ENCODE measurements at regions not wholly inside any gene's neighbourhood (a gene's known extent, or its start where the extent isn't known, plus 50 kb on each side); places are given as distances from the start of the nearest gene placed in this dataset.

DNA sequence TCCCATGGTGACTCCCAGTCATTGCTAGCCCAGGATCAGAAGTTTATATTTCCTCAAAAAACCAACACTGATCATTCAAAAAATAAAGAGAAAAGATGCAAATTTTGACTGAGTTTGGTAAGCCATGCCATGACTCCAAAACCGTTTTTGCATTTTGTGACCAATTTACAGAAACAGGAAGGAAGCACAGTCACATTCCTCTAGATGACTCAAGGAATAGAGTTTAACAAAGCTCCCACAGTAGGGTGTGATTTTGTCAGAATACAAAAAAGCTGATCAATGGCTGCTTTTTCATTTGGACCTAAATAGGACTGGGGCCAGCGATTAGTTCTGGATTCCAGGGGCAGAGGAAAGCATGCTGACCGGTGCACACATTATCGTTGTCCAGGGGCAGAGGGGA lies 179.4 kb upstream of the AFDN start:
- no peak overlapping the region for H3K4me3 ChIP-seq
- DNase-seq, result no peak
- peaks cover 0 to 7% (median 0%) of the 10 kb centered on the region in 7 donors for H3K27me3 ChIP-seq (replicated peaks in 1 of 7)
- H3K4me1 ChIP-seq, result peaks cover 0 to 21% (median 7%) of the 10 kb centered on the region in 6 donors
- TF ChIP-seq POLR2A (IDR thresholded peaks at IDR 0.05), result no peak
- no peak for TF ChIP-seq POLR2AphosphoS5 (IDR thresholded peaks at IDR 0.05)
- TF ChIP-seq, protein P1, sequence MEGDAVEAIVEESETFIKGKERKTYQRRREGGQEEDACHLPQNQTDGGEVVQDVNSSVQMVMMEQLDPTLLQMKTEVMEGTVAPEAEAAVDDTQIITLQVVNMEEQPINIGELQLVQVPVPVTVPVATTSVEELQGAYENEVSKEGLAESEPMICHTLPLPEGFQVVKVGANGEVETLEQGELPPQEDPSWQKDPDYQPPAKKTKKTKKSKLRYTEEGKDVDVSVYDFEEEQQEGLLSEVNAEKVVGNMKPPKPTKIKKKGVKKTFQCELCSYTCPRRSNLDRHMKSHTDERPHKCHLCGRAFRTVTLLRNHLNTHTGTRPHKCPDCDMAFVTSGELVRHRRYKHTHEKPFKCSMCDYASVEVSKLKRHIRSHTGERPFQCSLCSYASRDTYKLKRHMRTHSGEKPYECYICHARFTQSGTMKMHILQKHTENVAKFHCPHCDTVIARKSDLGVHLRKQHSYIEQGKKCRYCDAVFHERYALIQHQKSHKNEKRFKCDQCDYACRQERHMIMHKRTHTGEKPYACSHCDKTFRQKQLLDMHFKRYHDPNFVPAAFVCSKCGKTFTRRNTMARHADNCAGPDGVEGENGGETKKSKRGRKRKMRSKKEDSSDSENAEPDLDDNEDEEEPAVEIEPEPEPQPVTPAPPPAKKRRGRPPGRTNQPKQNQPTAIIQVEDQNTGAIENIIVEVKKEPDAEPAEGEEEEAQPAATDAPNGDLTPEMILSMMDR (IDR thresholded peaks at IDR 0.05 in 8 of 11, conservative IDR thresholded peaks at IDR 0.05 in 3 of 11), result no peak
- 45 to 61% (median 50%) methylated on average over 4 of the region's 4 CpGs for WGBS, 5 donors
- H3K36me3 ChIP-seq, result no peaks in the 10 kb centered on the region
- no peaks in the 10 kb centered on the region for H3K9me3 ChIP-seq
- H3K27ac ChIP-seq, result no peak overlapping the region
- intact Hi-C loops (cut with DNase I; ENCODE audit: low total_unique reads), result no loop called here

DNA sequence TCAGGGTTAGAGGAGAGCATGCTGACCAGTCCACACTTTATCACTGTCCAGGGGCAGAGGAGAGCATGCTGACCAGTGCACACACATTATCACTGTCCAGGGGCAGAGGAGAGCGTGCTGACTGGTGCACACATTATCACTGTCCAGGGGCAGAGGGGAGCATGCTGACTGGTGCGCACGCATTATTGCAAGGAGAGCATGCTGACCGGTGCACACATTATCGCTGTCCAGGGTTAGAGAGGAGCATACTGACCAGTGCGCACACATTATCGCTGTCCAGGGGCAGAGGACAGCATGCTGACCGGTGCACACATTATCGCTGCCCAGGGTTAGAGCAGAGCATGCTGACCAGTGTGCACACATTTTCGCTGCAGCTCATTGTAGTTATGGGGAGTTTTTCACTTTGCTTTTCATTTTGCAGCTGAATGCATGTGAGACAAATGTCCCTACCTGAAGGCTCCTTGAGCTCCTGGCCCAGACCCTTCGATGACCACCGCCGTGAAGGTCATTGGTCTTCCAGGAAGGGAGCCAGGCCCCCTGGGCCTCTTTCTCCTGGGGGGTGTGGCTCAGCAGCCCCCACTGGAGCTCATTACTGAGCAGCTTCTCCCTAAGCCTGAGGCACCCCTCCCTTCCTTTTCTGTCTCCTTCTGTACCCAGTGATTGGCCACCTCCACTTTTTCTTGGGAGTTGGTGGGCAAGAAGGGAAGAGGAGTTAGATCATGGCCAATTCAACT lies 178.8 kb upstream of the AFDN start:
- DNase-seq, result peak; percentile 35
- H3K9me3 ChIP-seq, result no peaks in the 10 kb centered on the region
- H3K27me3 ChIP-seq (replicated peaks in 1 of 7), result peaks cover 0 to 7% (median 0%) of the 10 kb centered on the region in 7 donors
- peaks cover 0 to 22% (median 7%) of the 10 kb centered on the region in 6 donors for H3K4me1 ChIP-seq
- intact Hi-C loops (cut with DNase I; ENCODE audit: low total_unique reads), result no loop called here
- no peaks in the 10 kb centered on the region for H3K36me3 ChIP-seq
- H3K4me3 ChIP-seq, result no peak overlapping the region
- WGBS, 5 donors, result 91 to 95% (median 92%) methylated on average over 9 to 13 of the region's 13 CpGs
- H3K27ac ChIP-seq, result no peak overlapping the region
- TF ChIP-seq, protein P1 (IDR thresholded peaks at IDR 0.05 in 8 of 11, conservative IDR thresholded peaks at IDR 0.05 in 3 of 11), result no peak
- no peak for TF ChIP-seq POLR2A (IDR thresholded peaks at IDR 0.05)
- TF ChIP-seq POLR2AphosphoS5 (IDR thresholded peaks at IDR 0.05), result no peak

DNA sequence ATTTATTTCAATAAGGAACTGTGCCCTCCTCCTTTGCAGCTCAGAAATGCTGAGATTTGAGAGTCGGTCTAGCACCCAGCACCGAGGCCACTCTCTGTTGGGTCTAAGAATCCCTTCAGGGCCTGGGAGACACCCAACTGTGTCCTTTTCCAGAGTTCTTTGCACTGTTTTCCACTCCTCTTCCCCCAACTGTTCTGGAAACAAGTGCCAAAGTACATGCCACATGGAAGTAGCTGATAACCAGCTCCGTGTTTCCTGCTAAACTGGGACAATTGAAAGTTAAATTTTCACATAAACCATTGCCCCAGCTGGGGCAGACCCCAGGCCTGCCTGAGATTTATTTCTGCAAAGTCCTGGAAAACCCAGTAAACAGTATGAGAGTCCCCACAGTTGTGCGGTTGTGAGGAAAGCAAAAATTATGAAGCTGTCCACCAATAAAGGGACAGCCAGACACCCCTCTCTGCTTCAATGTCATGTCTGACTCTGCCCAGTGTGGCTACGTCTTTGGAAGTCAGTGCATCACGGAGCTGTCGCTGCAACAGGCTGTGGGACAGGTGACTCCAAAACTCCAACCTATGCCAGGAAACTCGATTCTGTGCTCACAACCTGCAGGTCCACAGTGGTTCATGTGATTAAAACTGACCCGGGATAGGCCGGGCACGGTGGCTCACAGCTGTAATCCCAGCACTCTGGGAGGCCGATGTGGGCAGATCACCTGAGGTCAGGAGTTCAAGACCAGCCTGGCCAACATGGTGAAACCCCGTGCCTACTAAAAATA lies 178.0 kb upstream of the AFDN start:
- Histone ChIP-seq H3K36me3 (no peaks in the 10 kb centered on the region), H3K27me3 (replicated peaks in 1 of 7) (peaks cover 0 to 7% (median 0%) of the 10 kb centered on the region in 7 donors), H3K27ac (no peak overlapping the region), H3K4me1 (peaks cover 0 to 22% (median 7%) of the 10 kb centered on the region in 6 donors), H3K9me3 (peaks cover 0 to 3% (median 0%) of the 10 kb centered on the region in 8 donors), H3K4me3 (no peak overlapping the region)
- TF ChIP-seq POLR2AphosphoS5 (IDR thresholded peaks at IDR 0.05) (no peak), POLR2A (IDR thresholded peaks at IDR 0.05) (no peak)
- TF ChIP-seq, protein P1 (IDR thresholded peaks at IDR 0.05 in 8 of 11, conservative IDR thresholded peaks at IDR 0.05 in 3 of 11), result no peak
- DNase-seq, result peak; percentile 33
- 83 to 89% (median 89%) methylated on average over 11 to 13 of the region's 13 CpGs for WGBS, 5 donors
- intact Hi-C loops (cut with DNase I; ENCODE audit: low total_unique reads), result no loop called here

DNA sequence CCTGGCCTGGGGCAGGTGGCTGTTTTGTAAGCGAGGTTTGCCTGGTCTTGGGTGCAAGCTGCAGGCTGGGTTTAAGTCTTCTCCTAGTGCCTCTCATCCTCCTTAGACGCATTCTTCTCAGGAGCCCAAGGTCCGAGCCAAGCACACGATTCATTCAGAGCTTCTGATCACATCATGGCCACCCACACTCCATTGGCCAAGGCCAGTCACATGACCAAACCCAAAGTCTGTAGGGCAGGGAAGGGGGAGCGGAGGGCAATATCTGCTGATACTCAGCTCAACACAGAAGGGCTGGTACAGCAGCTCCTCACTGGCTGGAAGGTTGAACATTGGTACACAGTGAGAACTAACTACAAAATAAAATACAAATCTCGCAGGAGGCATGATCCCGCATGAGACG lies 177.2 kb upstream of the AFDN start:
- H3K27me3 ChIP-seq (replicated peaks in 1 of 7), result peaks cover 0 to 6% (median 0%) of the 10 kb centered on the region in 7 donors
- peak; percentile 32 for DNase-seq
- H3K36me3 ChIP-seq, result no peaks in the 10 kb centered on the region
- TF ChIP-seq POLR2AphosphoS5 (IDR thresholded peaks at IDR 0.05) (no peak), POLR2A (IDR thresholded peaks at IDR 0.05) (no peak)
- TF ChIP-seq, protein P1 (IDR thresholded peaks at IDR 0.05 in 8 of 11, conservative IDR thresholded peaks at IDR 0.05 in 3 of 11), result no peak
- no peak overlapping the region for H3K4me3 ChIP-seq
- H3K9me3 ChIP-seq, result peaks cover 0 to 3% (median 0%) of the 10 kb centered on the region in 8 donors
- peaks cover 0 to 22% (median 7%) of the 10 kb centered on the region in 6 donors for H3K4me1 ChIP-seq
- no peak overlapping the region for H3K27ac ChIP-seq
- intact Hi-C loops (cut with DNase I; ENCODE audit: low total_unique reads), result no loop called here
- 89 to 96% (median 95%) methylated on average over 8 of the region's 8 CpGs for WGBS, 5 donors
